HCT116 (cell line): ENCODE measurements at regions not wholly inside any gene's neighbourhood (a gene's known extent, or its start where the extent isn't known, plus 50 kb on each side); places are given as distances from the start of the nearest gene placed in this dataset.
"Not testable (repeated sequence)": the region's sequence is repeated elsewhere in the genome, so short reads cannot be mapped to it uniquely, and the experiment has no call there.

ENCODE experiments used
- ATAC-seq: fragments of 200-7000 bp; cut with Tn5 transposase; 2 replicates; pipeline ENCODE4 v1.9.1; 2020; ENCODE audit warnings: mild to moderate bottlenecking, moderate library complexity
- BruUV-seq: library from RNA; stranded (reverse); fragments of 400-500 nt; replicated peaks from 2 replicates; lab custom pipeline; 2021; lab: Mats Ljungman, UMichigan
- CTCF ChIA-PET: fragments of 300-600 bp; sonication (Branson Sonifier 250); formaldehyde crosslinking; loops from one replicate; lab custom pipeline; 2021; ENCODE audit warnings: antibody characterized with exemption; lab: Charles Lee
- POLR2A ChIA-PET: fragments of 300-600, 350-600 bp; sonication (Branson Sonifier 250); formaldehyde crosslinking; loops from one replicate; lab custom pipeline; 2021; ENCODE audit warnings: antibody characterized with exemption; lab: Charles Lee
- RAD21 ChIA-PET, 2 experiments: fragments of 300-600 bp; sonication (Branson Sonifier 250); formaldehyde crosslinking; loops; one replicate each; lab custom pipeline; 2023; ENCODE audit warnings: low total read pairs in 2 of 2; ENCODE audit not compliant: uncharacterized antibody in 2 of 2, unreplicated experiment in 2 of 2, low non-redundant PET in 1 of 2; lab: Charles Lee
- DNase-seq: peaks from one replicate; pipeline ENCODE4 v3.0.0-alpha.2; 2010; ENCODE audit warnings: low read depth, low spot score
- H2AFZ ChIP-seq: fragments of 200-600 bp; shearing (Covaris generic), sonication (generic); 2 replicates; pipeline ENCODE4 v1.6.1; 2017; ENCODE audit warnings: low read depth, mixed run types, mixed read lengths, antibody characterized with exemption, low read length; ENCODE audit not compliant: poor library complexity, severe bottlenecking
- H3K27ac ChIP-seq: 2 replicates; pipeline ENCODE4 v1.5.1; 2012; ENCODE audit warnings: low read depth, low read length
- H3K27me3 ChIP-seq: fragments of 200-600 bp; sonication (generic); 2 replicates; pipeline ENCODE4 v1.6.1; 2016; ENCODE audit warnings: mixed run types, low read length, mixed read lengths; ENCODE audit not compliant: insufficient read depth
- H3K36me3 ChIP-seq, 2 experiments: fragments of 200-500 bp in 1 of 2; fragments of 200-600 bp in 1 of 2; sonication (Bioruptor generic) in 1 of 2; sonication (generic) in 1 of 2; 2 replicates each; pipeline versions ENCODE4 v1.5.1 to v1.6.1; 2014 to 2016; ENCODE audit warnings: low read length in 2 of 2, inconsistent platforms in 1 of 2, mixed read lengths in 1 of 2, mixed run types in 1 of 2; ENCODE audit not compliant: insufficient read depth in 2 of 2, control insufficient read depth in 1 of 2
- H3K4me1 ChIP-seq, 2 experiments: fragments of 200-600 bp in 1 of 2; sonication (generic) in 1 of 2; 2 replicates each; pipeline versions ENCODE4 v1.5.1 to v1.6.1; 2012 to 2017; ENCODE audit warnings: low read length in 2 of 2, inconsistent platforms in 1 of 2, mild to moderate bottlenecking in 1 of 2, mixed read lengths in 1 of 2, mixed run types in 1 of 2, moderate library complexity in 1 of 2; ENCODE audit not compliant: insufficient read depth in 2 of 2, control insufficient read depth in 1 of 2
- H3K4me2 ChIP-seq: fragments of 200-600 bp; sonication (generic); 2 replicates; pipeline ENCODE4 v1.6.1; 2017; ENCODE audit warnings: mixed run types, low read length, mixed read lengths
- H3K4me3 ChIP-seq, 2 experiments: fragments of 200-600 bp in 1 of 2; sonication (generic) in 1 of 2; replicated peaks in 1 of 2; 2 replicates each; pipeline ENCODE4 v1.5.1; 2011 to 2016; ENCODE audit warnings: low read length in 2 of 2, control low read depth in 1 of 2, low read depth in 1 of 2, mild to moderate bottlenecking in 1 of 2, mixed read lengths in 1 of 2, mixed run types in 1 of 2
- H3K79me2 ChIP-seq: fragments of 200-600 bp; sonication (generic); 2 replicates; pipeline ENCODE4 v1.6.1; 2017; ENCODE audit warnings: mild to moderate bottlenecking, mixed run types, low read length, moderate library complexity, mixed read lengths; ENCODE audit not compliant: insufficient read depth
- H3K9ac ChIP-seq: fragments of 200-600 bp; sonication (generic); 2 replicates; pipeline ENCODE4 v1.6.1; 2016; ENCODE audit warnings: low read length, mixed read lengths
- H3K9me2 ChIP-seq: fragments of 200-600 bp; sonication (generic), shearing (Covaris generic); 2 replicates; pipeline ENCODE4 v1.6.1; 2017; ENCODE audit warnings: mixed run types, mild to moderate bottlenecking, moderate library complexity; ENCODE audit not compliant: insufficient read depth
- H3K9me3 ChIP-seq, 2 experiments: fragments of 200-500 bp in 1 of 2; fragments of 200-600 bp in 1 of 2; sonication (Bioruptor generic) in 1 of 2; sonication (generic) in 1 of 2; 2 replicates each; pipeline ENCODE4 v1.6.1; 2014 to 2017; ENCODE audit warnings: low read length in 2 of 2, mixed read lengths in 2 of 2, inconsistent platforms in 1 of 2, low read depth in 1 of 2, mild to moderate bottlenecking in 1 of 2, mixed run types in 1 of 2, moderate library complexity in 1 of 2; ENCODE audit not compliant: control insufficient read depth in 1 of 2, insufficient read depth in 1 of 2
- H4K20me1 ChIP-seq: fragments of 200-600 bp; sonication (generic), shearing (Covaris generic); 2 replicates; pipeline ENCODE4 v1.6.1; 2017; ENCODE audit warnings: mixed run types, mild to moderate bottlenecking, moderate library complexity; ENCODE audit not compliant: insufficient read depth
- POLR2A ChIP-seq: IDR thresholded peaks from 2 replicates; pipeline ENCODE4 v1.7.0; 2011; ENCODE audit warnings: borderline replicate concordance; ENCODE audit not compliant: insufficient read depth, insufficient read length; ENCODE audit errors: extremely low read depth
- intact Hi-C: fragments of 100-400 bp; cut with micrococcal nuclease; formaldehyde crosslinking; loops from 2 replicates; pipeline ENCODE4 v1.10.0; 2022
- TF ChIP-seq, protein P1 (sequence below): IDR thresholded peaks from 2 replicates; pipeline ENCODE4 v1.6.1; 2011; ENCODE audit warnings: mild to moderate bottlenecking, low read length, moderate library complexity; ENCODE audit not compliant: insufficient replicate concordance; ENCODE audit errors: extremely low read depth

DNA sequence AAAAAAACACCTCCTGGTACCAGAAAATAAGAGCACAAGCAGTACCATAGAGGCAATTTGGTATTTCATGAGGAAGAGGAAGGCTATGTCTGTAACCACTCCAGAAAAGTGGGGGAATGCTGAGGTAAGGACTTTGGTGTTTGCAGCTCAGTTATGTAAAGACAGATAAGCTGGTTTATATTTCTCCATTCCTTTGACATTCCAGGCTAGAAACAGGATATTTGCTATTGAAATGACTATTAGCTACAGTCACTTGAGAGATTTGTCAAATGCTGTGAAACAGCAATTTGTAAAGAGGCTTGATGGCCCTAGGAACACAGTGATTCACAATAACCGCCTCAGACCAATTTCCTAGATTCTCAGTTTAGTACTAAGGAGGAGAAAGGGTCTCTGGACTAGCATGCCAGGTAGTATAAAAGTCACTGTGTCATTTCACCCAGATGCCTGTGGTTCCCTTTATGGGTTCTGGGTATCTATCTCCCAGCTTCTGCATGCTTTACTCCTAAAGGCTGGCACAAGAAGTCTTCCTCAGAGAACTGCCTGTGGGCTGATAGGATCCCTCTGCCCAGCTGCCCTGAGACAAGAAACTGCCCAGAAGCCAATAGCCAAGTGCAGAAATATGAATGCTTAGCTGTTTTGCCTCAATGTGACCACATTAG, 80.5 kb downstream of the VCAM1 start (continued):
- TF ChIP-seq, protein P1, sequence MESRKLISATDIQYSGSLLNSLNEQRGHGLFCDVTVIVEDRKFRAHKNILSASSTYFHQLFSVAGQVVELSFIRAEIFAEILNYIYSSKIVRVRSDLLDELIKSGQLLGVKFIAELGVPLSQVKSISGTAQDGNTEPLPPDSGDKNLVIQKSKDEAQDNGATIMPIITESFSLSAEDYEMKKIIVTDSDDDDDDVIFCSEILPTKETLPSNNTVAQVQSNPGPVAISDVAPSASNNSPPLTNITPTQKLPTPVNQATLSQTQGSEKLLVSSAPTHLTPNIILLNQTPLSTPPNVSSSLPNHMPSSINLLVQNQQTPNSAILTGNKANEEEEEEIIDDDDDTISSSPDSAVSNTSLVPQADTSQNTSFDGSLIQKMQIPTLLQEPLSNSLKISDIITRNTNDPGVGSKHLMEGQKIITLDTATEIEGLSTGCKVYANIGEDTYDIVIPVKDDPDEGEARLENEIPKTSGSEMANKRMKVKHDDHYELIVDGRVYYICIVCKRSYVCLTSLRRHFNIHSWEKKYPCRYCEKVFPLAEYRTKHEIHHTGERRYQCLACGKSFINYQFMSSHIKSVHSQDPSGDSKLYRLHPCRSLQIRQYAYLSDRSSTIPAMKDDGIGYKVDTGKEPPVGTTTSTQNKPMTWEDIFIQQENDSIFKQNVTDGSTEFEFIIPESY, result no peak
- TF ChIP-seq POLR2A, result no peak

DNA sequence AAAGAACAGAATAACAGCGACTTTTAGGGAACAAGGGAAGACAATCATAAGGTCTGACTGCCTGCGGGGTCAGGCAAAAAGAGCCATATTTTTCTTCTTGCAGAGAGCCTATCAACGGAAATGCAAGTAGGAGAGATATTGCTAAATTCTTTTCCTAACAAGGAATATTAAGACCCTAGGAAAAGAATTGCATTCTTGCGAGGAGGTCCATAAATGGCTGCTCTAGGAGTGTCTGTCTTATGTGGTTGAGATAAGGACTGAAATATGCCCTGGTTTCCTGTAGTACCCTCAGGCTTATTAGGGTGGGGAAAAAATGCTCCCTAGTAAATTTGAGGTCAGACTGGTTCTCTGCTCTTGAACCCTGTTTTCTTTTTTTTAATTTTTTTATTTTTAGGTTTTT, 81.7 kb downstream of the VCAM1 start:
- intact Hi-C loops, H2AFZ ChIP-seq, H3K79me2 ChIP-seq, H3K9me2 ChIP-seq, H4K20me1 ChIP-seq, H3K4me3 ChIP-seq, POLR2A ChIA-PET, CTCF ChIA-PET, H3K27ac ChIP-seq, H3K4me2 ChIP-seq, ATAC-seq, H3K27me3 ChIP-seq, H3K4me1 ChIP-seq, H3K36me3 ChIP-seq, DNase-seq, BruUV-seq, H3K9ac ChIP-seq, H3K9me3 ChIP-seq, RAD21 ChIA-PET: not testable (repeated sequence)

DNA sequence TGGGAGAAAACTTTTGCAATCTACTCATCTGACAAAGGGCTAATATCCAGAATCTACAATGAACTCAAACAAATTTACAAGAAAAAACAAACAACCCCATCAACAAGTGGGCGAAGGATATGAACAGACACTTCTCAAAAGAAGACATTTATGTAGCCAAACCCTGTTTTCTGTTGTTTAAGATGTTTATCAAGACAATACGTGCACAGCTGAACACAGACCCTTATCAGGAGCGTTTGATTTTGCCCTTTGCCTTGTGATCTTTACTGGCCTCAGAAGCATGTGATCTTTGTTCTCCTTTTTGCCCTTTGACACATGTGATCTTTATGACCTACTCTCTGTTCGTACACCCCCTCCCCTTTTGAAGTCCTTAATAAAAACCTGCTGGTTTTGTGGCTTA, 83.7 kb downstream of the VCAM1 start:
- H3K27ac ChIP-seq, H3K4me1 ChIP-seq, BruUV-seq, CTCF ChIA-PET, H3K79me2 ChIP-seq, H3K4me3 ChIP-seq, RAD21 ChIA-PET, H3K9me3 ChIP-seq, POLR2A ChIA-PET, H3K9me2 ChIP-seq, H3K36me3 ChIP-seq, intact Hi-C loops, H3K27me3 ChIP-seq, H3K9ac ChIP-seq, ATAC-seq, H2AFZ ChIP-seq, DNase-seq, H3K4me2 ChIP-seq, H4K20me1 ChIP-seq: not testable (repeated sequence)
